Right lobe of liver (tissue), 6 donors: ENCODE measurements at regions not wholly inside any gene's neighbourhood (a gene's known extent, or its start where the extent isn't known, plus 50 kb on each side); places are given as distances from the start of the nearest gene placed in this dataset.

Source experiments
- ATAC-seq, 4 donors: fragments of 200-7000 bp; cut with Tn5 transposase; one replicate each; pipeline ENCODE4 v1.9.1; 2020; ENCODE audit warnings: mild to moderate bottlenecking in 4 of 4, moderate library complexity in 4 of 4
- DNase-seq, 3 donors: peaks; one replicate each; pipeline ENCODE4 v3.0.0-alpha.2; 2020
- H3K27ac ChIP-seq, 3 donors: fragments of 200-600 bp; one replicate each; pipeline ENCODE4 v1.8.0; 2022
- H3K27me3 ChIP-seq, 2 donors: fragments of 200-600 bp; one replicate each; pipeline ENCODE4 v1.8.0; 2022
- H3K36me3 ChIP-seq, 4 donors: fragments of 200-600 bp; sonication (generic) in 1 of 4; one replicate each; pipeline versions ENCODE4 v1.5.1 to v1.8.0; 2017 to 2022; ENCODE audit warnings: control low read depth in 1 of 4
- H3K4me1 ChIP-seq, 4 donors: fragments of 200-600 bp; sonication (generic) in 1 of 4; one replicate each; pipeline versions ENCODE4 v1.5.1 to v1.8.0; 2017 to 2022; ENCODE audit warnings: control low read depth in 1 of 4
- H3K4me3 ChIP-seq, 3 donors: fragments of 200-600 bp; one replicate each; pipeline ENCODE4 v1.8.0; 2022
- H3K9me3 ChIP-seq, 4 donors: fragments of 200-600 bp; sonication (generic) in 1 of 4; one replicate each; pipeline versions ENCODE4 v1.5.1 to v1.8.0; 2017 to 2022; ENCODE audit warnings: control low read depth in 1 of 4
- CTCF ChIP-seq, 4 donors: fragments of 200-600 bp in 3 of 4; fragments of 450-650 bp in 1 of 4; IDR thresholded peaks; one replicate each; pipeline versions ENCODE4 v1.5.1 to v1.8.0; 2016 to 2022; ENCODE audit warnings: antibody characterized with exemption in 4 of 4, mild to moderate bottlenecking in 2 of 4
- POLR2A ChIP-seq: fragments of 450-650 bp; IDR thresholded peaks from one replicate; pipeline ENCODE4 v1.6.1; 2017; ENCODE audit warnings: antibody characterized with exemption, mild to moderate bottlenecking
- whole genome bisulfite sequencing: methylation state at CpG from one replicate; pipeline ENCODE4 v1.1.6; 2018; ENCODE audit warnings: low coverage, low lambda C conversion rate; ENCODE audit not compliant: insufficient coverage; ENCODE audit errors: missing lambda C conversion rate; 5-methylcytosine and 5-hydroxymethylcytosine counted together
- intact Hi-C, 2 donors: fragments of 100-400 bp; cut with DNase I; formaldehyde crosslinking; loops; one replicate each; pipeline versions ENCODE4 v1.11.2 to v1.14.1; 2022
- donor health status: DM: no; HTN: yes; CAD: no.
- donor health status: DM: no; HTN: no; CAD: no.
- donor health status: DM: no; HTN: no; CAD: no.
- donor health status: DM: no; HTN: yes; CAD: no.
- donor health status: DM: no; HTN: yes; CAD: no.

- Histone ChIP-seq H3K27ac (no peak overlapping the region), H3K4me3 (no peak overlapping the region), H3K27me3 (no peaks in the 10 kb centered on the region), H3K4me1 (no peaks in the 10 kb centered on the region), H3K9me3 (no peaks in the 10 kb centered on the region), H3K36me3 (no peaks in the 10 kb centered on the region)
- WGBS, result 33% methylated on average over 1 of the region's 1 CpG
- intact Hi-C loops, result no loop called here
- ATAC-seq, result no peak
- TF ChIP-seq CTCF (IDR thresholded peaks at IDR 0.05) (no peak), POLR2A (no peak)
- no peak for DNase-seq
Measured at GRCh38 chrX:155715141-155715540, 102.4 kb upstream of the TMLHE start.

GRCh38 chrX:155695419-155695818 lies 82.7 kb upstream of the TMLHE start:
- TF ChIP-seq POLR2A (no peak), CTCF (IDR thresholded peaks at IDR 0.05) (no peak)
- H3K27ac ChIP-seq, result no peak overlapping the region
- H3K4me1 ChIP-seq, result no peaks in the 10 kb centered on the region
- ATAC-seq (no peak), DNase-seq (no peak)
- no peak overlapping the region for H3K4me3 ChIP-seq
- no peaks in the 10 kb centered on the region for H3K9me3 ChIP-seq
- intact Hi-C loops, result no loop called here
- H3K36me3 ChIP-seq, result no peaks in the 10 kb centered on the region
- H3K27me3 ChIP-seq, result no peaks in the 10 kb centered on the region
- 57% methylated on average over 1 of the region's 1 CpG for WGBS

GRCh38 chrX:155694649-155695048 lies 81.9 kb upstream of the TMLHE start:
- ATAC-seq (no peak), DNase-seq (no peak)
- no peaks in the 10 kb centered on the region for H3K9me3 ChIP-seq
- no peaks in the 10 kb centered on the region for H3K4me1 ChIP-seq
- no peaks in the 10 kb centered on the region for H3K27me3 ChIP-seq
- intact Hi-C loops, result no loop called here
- no peak for TF ChIP-seq CTCF (IDR thresholded peaks at IDR 0.05)
- no peak for TF ChIP-seq POLR2A
- no peak overlapping the region for H3K4me3 ChIP-seq
- H3K36me3 ChIP-seq, result no peaks in the 10 kb centered on the region
- H3K27ac ChIP-seq, result no peak overlapping the region
- WGBS, result 64% methylated on average over 5 of the region's 5 CpGs

GRCh38 chrX:155682834-155683233 lies 70.1 kb upstream of the TMLHE start:
- DNase-seq (no peak), ATAC-seq (no peak)

More at GRCh38 chrX:155682834-155683233, 70.1 kb upstream of the TMLHE start:
- Histone ChIP-seq H3K27me3 (no peaks in the 10 kb centered on the region), H3K27ac (no peak overlapping the region), H3K4me3 (no peak overlapping the region), H3K4me1 (no peaks in the 10 kb centered on the region), H3K36me3 (no peaks in the 10 kb centered on the region), H3K9me3 (no peaks in the 10 kb centered on the region)
- TF ChIP-seq POLR2A, result no peak
- TF ChIP-seq CTCF (IDR thresholded peaks at IDR 0.05), result no peak
- 20% methylated on average over 2 of the region's 2 CpGs for WGBS
- intact Hi-C loops, result no loop called here
